Vagina (tissue), 2 donors: ENCODE measurements at regions not wholly inside any gene's neighbourhood (a gene's known extent, or its start where the extent isn't known, plus 50 kb on each side); places are given as distances from the start of the nearest gene placed in this dataset.

Experiments used
- CTCF ChIP-seq, 3 experiments: fragments of 450-650 bp in 2 of 3; fragments of 200-600 bp in 1 of 3; sonication (generic) in 1 of 3; IDR thresholded peaks; one replicate each; pipeline ENCODE4 v1.5.1; 2017 to 2019; ENCODE audit warnings: antibody characterized with exemption in 3 of 3, mild to moderate bottlenecking in 2 of 3, moderate library complexity in 2 of 3
- POLR2A ChIP-seq, 2 donors: fragments of 450-650 bp; IDR thresholded peaks; one replicate each; pipeline ENCODE4 v1.6.1; 2017; ENCODE audit warnings: antibody characterized with exemption in 2 of 2, mild to moderate bottlenecking in 2 of 2, moderate library complexity in 2 of 2
- POLR2AphosphoS5 ChIP-seq, 2 donors: sonication (generic); formaldehyde crosslinking; IDR thresholded peaks; one replicate each; pipeline ENCODE4 v1.9.0; 2017; ENCODE audit warnings: antibody characterized with exemption in 2 of 2, mild to moderate bottlenecking in 2 of 2, low read depth in 1 of 2; ENCODE audit not compliant: insufficient read depth in 1 of 2

GRCh38 chr2:66753660-66754059 is 318.7 kb downstream of the MEIS1 start:
- TF ChIP-seq CTCF (IDR thresholded peaks at IDR 0.05) (no peak), POLR2A (IDR thresholded peaks at IDR 0.05) (no peak), POLR2AphosphoS5 (IDR thresholded peaks at IDR 0.05; ENCODE audit: insufficient read depth in 1 of 2, low read depth in 1 of 2) (no peak)
